HCT116 (cell line): ENCODE measurements at regions not wholly inside any gene's neighbourhood (a gene's known extent, or its start where the extent isn't known, plus 50 kb on each side); places are given as distances from the start of the nearest gene placed in this dataset.

Experiments
- CEBPB ChIP-seq: IDR thresholded peaks from 2 replicates; pipeline ENCODE4 v1.6.1; 2012; ENCODE audit warnings: low read depth
- CTCF ChIP-seq, 3 experiments: fragments of 200-600 bp in 1 of 3; sonication (generic) in 1 of 3; IDR thresholded peaks in 2 of 3; conservative IDR thresholded peaks in 1 of 3; 2 replicates each; pipeline ENCODE4 v1.5.1; 2012 to 2017; ENCODE audit warnings: low read depth in 2 of 3, low read length in 2 of 3, antibody characterized with exemption in 1 of 3, borderline replicate concordance in 1 of 3, control low read depth in 1 of 3, mild to moderate bottlenecking in 1 of 3, mixed read lengths in 1 of 3, mixed run types in 1 of 3, moderate library complexity in 1 of 3; ENCODE audit not compliant: insufficient read depth in 1 of 3
- EZH2 ChIP-seq: fragments of 200-600 bp; sonication (generic); IDR thresholded peaks from 2 replicates; pipeline ENCODE4 v1.6.1; 2017; ENCODE audit warnings: antibody characterized with exemption, mixed run types
- EZH2phosphoT487 ChIP-seq: fragments of 200-600 bp; IDR thresholded peaks from 2 replicates; pipeline ENCODE4 v1.6.1; 2018; ENCODE audit warnings: antibody characterized with exemption, borderline replicate concordance
- FOSL1 ChIP-seq: IDR thresholded peaks from 2 replicates; pipeline ENCODE4 v1.6.1; 2012; ENCODE audit warnings: low read depth
- MAX ChIP-seq: IDR thresholded peaks from 2 replicates; pipeline ENCODE4 v1.6.1; 2012
- POLR2A ChIP-seq: IDR thresholded peaks from 2 replicates; pipeline ENCODE4 v1.7.0; 2011; ENCODE audit warnings: borderline replicate concordance; ENCODE audit not compliant: insufficient read depth, insufficient read length; ENCODE audit errors: extremely low read depth
- YY1 ChIP-seq: IDR thresholded peaks from 2 replicates; pipeline ENCODE4 v1.6.1; 2011; ENCODE audit warnings: low read length, low read depth, moderate library complexity, mild to moderate bottlenecking; ENCODE audit not compliant: insufficient replicate concordance; ENCODE audit errors: extremely low read depth

- TF ChIP-seq CTCF (IDR thresholded peaks at IDR 0.05 in 2 of 3, conservative IDR thresholded peaks at IDR 0.05 in 1 of 3; ENCODE audit: borderline replicate concordance in 1 of 3, insufficient read depth in 1 of 3, low read depth in 2 of 3, low read length in 2 of 3), result no peak
- no peak for TF ChIP-seq YY1
- no peak for TF ChIP-seq FOSL1
- no peak for TF ChIP-seq MAX
- no peak for TF ChIP-seq CEBPB
- no peak for TF ChIP-seq POLR2A
- no peak for TF ChIP-seq EZH2phosphoT487
- no peak for TF ChIP-seq EZH2
These were observed 96.6 kb upstream of the KCNIP4 start for GRCh38 chr4:22045051-22045630.
